ENCODE measurements at regions not wholly inside any gene's neighbourhood (a gene's known extent, or its start where the extent isn't known, plus 50 kb on each side); places are given as distances from the start of the nearest gene placed in this dataset.
"Not testable (repeated sequence)": the region's sequence is repeated elsewhere in the genome, so short reads cannot be mapped to it uniquely, and the experiment has no call there.

DNA sequence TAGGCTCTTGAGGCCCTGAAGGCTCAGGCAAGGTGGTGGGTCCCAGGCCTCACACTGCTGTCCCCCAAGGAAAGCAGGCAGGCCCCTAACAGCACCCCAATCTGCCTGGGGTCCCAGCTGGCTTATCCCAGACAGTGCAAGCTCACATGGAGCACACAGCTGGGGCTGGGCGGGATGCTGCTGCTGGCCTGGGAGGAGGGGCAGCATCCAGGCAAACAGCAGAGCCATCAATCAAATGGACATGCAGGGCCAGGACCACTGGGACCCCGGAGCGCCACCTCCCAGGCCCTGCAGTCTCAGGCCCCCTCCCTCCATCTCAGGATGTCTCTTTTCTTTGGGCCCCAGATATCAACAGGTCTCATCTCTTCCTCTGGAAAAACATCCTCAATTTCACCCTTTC lies 140.3 kb downstream of the BRD1 start:
- no peak for TF ChIP-seq CTCF (conservative IDR thresholded peaks at IDR 0.05; ENCODE audit: low read depth, low read length)
- H3K4me3 ChIP-seq (ENCODE audit: low read depth, low read length), result no peak overlapping the region
- DNase-seq (ENCODE audit: low read depth), result no peak

DNA sequence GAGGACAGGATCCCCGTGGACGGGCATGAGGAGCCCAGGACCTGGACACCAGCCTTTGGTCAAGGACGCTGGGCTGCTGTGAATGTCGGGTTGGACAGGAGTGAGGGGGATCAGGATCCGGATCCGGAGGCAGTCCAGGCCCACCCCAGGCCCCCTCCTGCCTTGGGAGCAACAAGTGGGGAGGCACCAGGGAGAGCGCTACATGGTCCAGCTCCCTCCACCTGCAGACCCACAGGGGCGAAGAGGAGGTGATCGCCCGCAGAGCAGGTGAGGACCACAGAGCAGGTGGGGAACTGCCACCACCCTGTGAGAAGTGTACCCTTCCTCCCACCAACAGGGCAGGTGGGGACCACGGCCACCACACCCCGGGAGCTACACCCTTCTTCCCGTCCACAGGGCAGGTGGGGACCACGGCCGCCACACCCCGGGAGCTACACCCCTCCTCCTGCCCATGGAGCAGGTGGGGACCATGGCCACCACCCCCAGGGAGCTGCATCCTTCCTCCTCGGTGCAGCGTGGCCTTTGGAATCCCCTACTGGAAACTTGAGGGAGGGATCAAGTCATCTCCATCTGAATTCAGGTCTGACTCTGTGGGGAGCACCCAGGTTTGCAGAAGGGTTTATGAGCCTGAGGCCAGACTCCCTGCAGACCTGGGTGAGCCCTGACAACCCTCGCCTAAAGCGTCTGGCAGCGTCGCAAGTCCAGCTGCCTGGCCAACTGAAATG lies 141.0 kb downstream of the BRD1 start:
- DNase-seq (ENCODE audit: low read depth), result no peak
- TF ChIP-seq CTCF (conservative IDR thresholded peaks at IDR 0.05; ENCODE audit: low read depth, low read length), result no peak
- no peak overlapping the region for H3K4me3 ChIP-seq (ENCODE audit: low read depth, low read length)

DNA sequence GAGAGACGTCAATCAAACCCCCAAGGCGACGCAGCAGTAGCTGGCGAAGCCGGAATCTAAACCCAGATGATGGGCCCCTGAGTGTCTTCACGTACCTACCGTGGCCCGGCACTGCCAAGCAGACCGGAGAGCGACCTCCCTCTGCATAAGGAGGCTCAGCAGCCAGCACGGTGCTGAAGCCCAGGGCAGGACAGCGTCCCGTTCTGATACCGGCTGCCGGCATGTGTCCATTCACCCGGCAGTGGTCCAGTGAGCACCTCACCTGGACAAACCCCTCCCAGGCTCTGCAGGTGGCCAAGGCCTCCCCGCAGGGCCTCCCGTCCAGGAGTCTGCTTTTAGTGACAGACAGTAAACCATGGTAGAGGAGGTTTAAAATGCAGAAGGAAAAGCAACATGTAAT lies 142.0 kb downstream of the BRD1 start:
- H3K4me3 ChIP-seq (ENCODE audit: low read depth, low read length), result no peak overlapping the region
- TF ChIP-seq CTCF (conservative IDR thresholded peaks at IDR 0.05; ENCODE audit: low read depth, low read length), result no peak
- DNase-seq (ENCODE audit: low read depth), result no peak

GRCh38 chr22:49685116-49685515 lies 142.6 kb downstream of the BRD1 start:
- no peak overlapping the region for H3K4me3 ChIP-seq (ENCODE audit: low read depth, low read length)
- DNase-seq (ENCODE audit: low read depth), result no peak
- no peak for TF ChIP-seq CTCF (conservative IDR thresholded peaks at IDR 0.05; ENCODE audit: low read depth, low read length)

GRCh38 chr22:49683032-49683431 lies 144.6 kb downstream of the BRD1 start:
- TF ChIP-seq CTCF (conservative IDR thresholded peaks at IDR 0.05; ENCODE audit: low read depth, low read length), result no peak
- DNase-seq (ENCODE audit: low read depth), result no peak

GRCh38 chr22:49680819-49681218 lies 146.9 kb downstream of the BRD1 start:
- not testable (repeated sequence) for DNase-seq (ENCODE audit: low read depth); H3K4me3 ChIP-seq (ENCODE audit: low read depth, low read length)

More at GRCh38 chr22:49683032-49683431, 144.6 kb downstream of the BRD1 start:
- H3K4me3 ChIP-seq (ENCODE audit: low read depth, low read length), result no peak overlapping the region

- H3K4me3 ChIP-seq (ENCODE audit: low read depth, low read length), result no peak overlapping the region
- no peak for TF ChIP-seq CTCF (conservative IDR thresholded peaks at IDR 0.05; ENCODE audit: low read depth, low read length)
These were observed 148.9 kb downstream of the BRD1 start for GRCh38 chr22:49678842-49679170.

More at GRCh38 chr22:49678842-49679170, 148.9 kb downstream of the BRD1 start:
- no peak for DNase-seq (ENCODE audit: low read depth)
